Amniotic epithelial cell (primary cell): ENCODE measurements at regions not wholly inside any gene's neighbourhood (a gene's known extent, or its start where the extent isn't known, plus 50 kb on each side); places are given as distances from the start of the nearest gene placed in this dataset.
A peak's percentile ranks its signal among the peaks of the same experiment; 100 is the strongest.
"Not testable (repeated sequence)": the region's sequence is repeated elsewhere in the genome, so short reads cannot be mapped to it uniquely, and the experiment has no call there.

Source experiments
- DNase-seq: peaks from one replicate; pipeline ENCODE4 v3.0.0-alpha.2; 2010; ENCODE audit warnings: low read depth

DNA sequence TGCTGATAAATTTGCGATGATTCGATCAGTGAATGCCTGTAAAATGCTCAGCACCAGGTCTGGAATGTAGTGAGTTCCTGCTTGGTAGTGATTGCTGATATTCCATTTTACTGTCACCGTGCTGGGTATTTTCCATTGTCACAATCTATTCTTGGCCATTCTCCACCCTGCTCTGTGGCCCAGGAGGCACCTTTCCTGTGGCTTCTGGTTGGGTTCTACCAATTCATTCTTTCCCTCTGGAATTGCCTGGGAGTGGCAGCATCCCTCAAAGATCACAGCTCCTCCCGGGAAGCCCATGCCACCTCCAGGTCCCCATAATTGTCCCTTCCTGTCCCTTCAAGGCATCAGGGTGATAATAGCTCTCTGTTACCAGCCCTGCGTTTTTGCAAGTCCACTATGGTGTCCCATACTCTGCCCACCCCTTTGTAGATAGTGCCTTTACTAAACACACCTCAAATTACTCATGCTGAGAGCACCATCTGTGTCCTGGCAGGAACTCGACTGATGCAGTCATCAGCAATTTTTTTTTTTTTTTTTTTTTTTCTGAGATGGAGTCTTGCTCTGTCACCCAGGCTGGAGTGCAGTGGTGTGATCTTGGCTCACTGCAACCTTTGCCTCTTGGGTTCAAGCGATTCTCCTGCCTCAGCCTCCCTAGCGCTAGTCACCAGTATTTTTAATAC is 177.8 kb upstream of the PROK2 start:
- peak; percentile 14 for DNase-seq

DNA sequence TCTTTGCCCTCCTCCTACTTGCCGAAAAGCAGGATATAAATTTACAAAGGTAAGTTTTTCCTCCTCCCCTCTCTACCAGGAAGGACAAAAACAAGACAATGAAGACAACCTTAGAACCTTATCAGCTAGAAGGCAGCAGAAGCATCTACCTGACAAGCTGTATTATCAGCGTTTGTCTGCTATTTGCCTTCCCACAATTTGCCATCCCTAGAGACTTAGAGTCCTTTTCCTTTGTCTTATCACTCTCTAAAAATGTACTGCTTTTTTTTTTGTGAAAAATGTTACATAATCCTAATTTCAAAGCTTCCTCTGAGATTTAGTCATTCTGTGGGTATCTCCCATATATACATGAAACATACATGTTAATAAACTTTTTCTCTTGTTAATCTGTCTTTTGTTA is 176.9 kb upstream of the PROK2 start:
- no peak for DNase-seq

DNA sequence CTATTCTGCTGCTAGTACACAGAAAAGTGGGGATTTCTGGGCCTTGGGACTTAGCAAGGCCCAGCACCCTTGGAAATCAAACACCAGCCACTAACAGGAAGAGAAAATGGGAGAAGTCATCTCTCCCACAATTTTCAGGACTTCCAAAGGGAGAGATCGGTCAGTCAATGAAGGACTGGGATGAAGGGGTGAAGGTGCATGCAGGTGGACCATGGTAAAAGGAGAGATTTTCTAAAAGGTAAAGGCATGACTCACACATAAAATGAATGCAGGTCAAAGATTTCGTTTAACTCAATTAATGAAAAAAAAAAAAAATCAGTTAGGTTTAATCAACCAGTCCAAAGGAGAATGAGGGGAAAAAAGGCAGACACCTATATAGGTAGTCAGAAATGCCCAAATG is 176.4 kb upstream of the PROK2 start:
- DNase-seq, result no peak

DNA sequence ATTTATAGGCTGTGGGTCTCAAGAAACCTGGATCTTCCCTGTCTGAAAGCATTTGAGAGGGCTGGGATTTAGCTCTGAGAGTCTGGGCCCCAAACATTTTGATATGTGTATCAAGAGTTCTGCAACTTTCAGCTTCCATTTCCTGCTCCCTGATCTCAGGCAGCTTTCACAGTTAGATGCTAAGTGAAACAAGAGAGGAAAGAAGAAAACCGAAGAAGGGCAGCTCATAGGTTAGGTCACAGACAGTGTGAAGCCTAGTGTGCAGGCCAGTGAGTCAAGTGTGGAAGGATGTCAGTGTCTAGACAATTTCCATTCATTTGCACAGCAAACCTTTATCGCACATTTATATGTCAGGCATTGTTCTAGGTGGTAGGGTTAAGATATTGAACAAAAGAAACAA is 173.6 kb upstream of the PROK2 start:
- DNase-seq, result no peak

DNA sequence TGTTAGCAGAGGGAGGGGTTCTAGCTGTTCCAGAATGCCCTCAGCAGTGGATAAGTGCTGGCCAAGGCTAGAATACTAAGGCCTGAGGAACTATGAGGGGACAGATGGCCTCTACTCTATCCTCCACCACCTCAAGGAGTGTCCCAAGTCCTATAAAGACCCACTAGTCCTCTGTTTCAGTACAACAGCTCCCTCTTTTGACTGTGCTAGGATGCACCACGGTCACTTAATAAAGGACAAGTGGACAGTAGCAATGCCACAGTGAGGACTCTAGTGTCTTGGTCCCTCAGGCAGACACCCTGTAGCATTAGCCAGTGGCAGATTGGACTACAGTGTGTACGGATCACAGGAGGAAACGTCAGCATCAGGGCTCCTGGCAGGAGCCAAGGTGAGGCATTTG is 171.8 kb upstream of the PROK2 start:
- DNase-seq, result no peak

DNA sequence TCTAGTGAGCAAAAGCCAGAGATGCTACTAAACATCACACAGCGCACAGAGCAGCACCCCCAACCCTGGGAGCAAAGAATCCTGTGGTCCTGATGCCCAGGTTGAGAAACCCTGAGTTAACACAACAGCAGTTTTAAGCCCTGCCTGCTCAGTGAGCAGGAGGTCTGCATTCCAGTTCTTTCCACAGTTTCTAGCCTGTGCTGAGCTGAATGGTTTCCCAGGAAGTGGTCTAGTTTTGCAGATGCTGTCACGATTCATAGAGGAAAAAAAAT is 171.1 kb upstream of the PROK2 start:
- DNase-seq, result peak; percentile 56

DNA sequence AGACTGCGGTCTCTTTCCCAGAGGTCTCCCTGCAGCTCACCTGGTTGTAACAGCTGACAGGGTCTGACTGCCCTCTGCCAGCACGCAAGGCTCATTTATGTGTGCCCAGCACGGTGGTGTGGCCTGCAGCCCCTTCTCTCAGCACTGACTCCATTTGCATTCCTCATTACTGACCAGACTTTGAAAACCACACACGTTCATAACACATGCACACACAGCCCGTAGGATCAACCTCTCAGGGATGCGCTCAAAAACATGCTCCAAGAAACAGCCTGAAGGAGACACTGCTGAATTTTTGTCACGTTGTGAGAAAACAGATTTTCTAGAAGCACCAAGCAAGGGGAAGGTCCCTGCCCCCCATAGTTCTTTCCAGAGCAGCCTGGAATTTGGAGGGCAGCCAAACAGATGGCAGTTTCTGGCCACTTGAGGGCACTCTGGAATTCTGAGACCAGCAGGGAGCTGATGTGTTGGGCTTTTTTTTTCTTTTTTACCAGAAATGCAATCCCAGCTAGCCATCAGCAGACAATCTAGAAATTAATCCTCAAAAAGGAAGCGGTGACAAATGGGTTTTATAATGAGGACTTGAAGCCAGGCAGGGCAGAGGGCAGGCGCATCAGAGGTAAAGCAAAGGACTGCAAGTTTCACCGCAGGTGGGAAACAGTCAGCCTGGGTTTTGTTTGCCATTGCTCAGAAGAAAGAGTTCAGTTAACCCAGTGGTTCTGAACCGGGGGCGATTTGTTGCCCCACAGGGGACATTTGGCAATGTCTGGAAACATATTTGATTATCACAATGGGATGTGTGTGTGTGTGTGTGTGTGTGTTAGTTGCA is 170.5 kb upstream of the PROK2 start:
- DNase-seq, result peak; percentile 78

DNA sequence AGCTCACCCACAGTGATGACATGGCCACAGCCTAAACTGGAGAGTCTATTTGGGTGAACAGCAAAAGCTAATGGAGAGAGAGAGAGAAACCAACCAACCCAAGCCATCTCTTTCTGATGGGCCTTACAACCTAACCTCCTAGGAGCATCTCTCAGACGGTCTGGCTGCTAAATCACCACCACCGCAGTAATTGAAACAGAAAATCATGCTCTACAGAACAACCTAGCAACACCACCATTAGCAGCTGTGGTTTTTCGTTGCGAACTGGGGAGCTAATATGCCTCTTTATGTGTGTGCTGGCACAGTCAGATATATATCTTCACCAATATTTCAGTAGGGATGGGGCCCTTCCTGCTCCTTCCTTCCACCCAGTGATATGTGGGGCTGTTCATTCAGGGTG is 166.9 kb upstream of the PROK2 start:
- no peak for DNase-seq

DNA sequence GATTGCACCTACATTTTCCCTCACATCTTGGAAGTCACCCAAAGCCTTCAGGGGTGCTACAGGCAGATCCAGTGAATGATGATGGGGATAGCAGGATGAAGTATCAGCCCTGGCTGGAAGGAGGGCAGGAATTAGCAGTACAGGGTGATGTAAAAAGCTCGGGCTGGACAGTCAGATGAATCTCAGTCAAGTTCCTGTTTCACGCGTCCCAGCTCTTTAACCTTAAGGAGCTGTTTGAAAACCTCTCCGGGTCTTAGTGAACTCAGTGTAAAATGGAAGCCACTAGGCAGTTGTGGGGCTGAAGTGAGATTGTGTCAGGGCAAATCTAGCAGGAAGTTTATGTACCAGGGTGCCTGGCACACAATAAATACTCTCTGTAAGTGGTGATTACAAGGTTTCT is 166.4 kb upstream of the PROK2 start:
- DNase-seq, result no peak

DNA sequence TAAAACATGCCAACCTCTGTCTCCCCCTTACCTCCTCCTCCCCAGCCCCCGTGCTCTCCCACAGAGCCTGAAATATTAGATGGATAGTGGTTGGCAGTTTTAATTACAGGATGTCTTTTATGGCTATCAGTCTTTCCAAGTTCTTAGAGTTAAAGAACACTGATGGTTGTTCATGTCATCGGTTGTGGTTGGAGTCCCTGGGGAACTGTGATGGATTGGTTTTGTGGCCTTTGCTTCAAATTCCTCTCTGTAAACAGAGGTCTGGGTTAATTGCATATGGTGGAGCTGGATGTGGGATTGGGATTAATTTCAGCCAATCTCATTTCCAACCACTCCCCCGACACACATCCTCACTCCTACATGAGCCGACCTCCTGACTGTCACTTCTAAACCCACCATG is 164.5 kb upstream of the PROK2 start:
- DNase-seq, result no peak

DNA sequence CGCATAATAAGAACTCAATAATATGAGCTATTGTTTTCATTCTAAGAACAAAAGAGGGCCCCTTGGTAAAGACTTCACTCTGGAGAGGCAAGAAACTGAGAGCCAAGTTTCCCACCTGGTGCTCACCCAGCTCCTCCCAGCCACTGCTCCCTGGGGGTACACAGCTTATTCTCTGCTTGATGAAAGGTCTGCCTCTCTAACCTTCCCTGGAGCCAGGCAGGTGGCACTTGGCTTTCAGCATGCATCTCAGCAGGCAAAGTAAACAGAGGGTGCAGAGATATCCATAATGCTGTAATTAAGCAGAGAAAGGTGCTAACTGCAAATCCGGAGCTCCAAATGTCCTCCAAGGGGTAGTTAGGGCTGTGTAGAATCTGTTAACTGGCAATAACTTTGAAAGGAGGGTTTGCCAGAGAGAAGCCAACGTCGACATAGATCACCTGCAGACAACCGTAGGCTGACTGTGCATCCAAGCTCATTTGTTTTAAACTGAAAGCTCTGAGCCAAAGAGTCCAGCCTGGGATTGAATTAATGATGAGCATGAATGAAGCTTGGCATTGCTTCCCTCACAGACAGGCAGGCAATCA is 159.6 kb upstream of the PROK2 start:
- DNase-seq, result no peak

DNA sequence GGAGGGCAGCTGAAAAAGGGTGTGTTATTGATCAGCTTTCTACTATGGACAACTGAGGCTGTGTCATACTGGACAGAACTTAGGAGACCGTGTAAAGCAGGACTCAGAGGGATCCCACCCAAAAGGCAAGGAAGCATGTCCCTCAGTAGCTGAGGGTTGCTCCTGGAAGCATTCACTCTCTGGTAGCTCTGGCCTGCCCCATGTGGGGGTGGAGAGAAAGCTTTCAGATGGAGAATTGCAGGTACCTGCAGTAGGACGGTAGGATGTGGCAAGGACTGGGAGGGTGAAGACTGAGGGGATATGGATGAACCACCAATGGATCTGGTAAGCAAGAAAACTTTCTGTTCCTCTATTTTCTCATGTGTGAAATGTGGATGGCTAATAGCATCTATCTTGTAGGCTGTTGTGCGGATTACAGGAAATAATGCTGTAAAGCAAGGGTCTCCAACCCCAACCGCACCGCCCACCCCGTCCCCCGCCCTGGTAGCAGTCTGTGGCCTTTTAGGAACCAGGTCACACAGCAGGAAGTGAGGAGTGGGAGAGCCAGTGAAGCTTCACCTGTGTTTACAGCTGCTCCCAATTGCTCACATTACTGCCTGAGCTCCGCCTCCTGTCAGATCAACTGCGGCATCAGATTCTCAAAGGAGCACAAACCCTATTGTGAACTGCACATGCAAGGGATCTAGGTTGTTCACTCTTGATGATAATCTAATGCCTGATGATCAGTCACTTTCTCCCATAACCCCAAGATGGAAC is 157.7 kb upstream of the PROK2 start:
- DNase-seq, result no peak

DNA sequence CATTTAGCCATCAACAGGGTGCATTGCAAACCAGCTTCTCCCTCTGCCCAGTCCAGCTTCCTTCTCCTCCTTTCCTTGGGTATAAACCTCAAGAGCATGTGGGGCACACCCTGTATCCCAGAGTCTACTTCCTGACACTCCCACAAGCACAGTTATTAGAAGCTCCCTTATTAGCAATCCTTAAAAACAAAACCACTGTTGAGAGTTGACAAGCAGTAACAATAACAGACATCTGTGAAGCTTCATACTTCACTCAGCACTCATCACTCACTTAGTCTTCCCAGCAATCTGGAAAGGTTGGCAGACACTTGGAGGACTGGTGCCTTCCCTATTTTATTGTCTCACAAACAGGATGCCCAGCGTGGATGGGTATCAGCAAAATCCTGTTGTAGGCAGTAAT is 155.5 kb upstream of the PROK2 start:
- no peak for DNase-seq

DNA sequence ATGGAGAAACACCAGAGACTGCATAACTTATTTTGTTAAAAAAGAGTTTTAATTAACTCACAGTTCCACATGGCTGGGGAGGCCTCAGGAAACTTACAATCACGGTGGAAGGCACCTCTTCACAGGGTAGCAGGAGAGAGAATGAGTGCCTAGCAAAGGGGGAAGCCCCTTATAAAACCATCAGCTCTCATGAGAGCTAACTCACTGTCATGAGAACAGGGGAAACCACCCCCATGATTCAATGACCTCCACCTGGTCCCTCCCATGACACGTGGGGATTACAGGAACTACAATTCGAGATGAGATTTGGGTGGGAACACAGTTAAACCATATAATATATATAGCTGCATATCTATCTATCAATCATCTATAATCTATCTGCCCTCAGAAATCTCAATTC is 153.1 kb upstream of the PROK2 start:
- DNase-seq, result not testable (repeated sequence)

DNA sequence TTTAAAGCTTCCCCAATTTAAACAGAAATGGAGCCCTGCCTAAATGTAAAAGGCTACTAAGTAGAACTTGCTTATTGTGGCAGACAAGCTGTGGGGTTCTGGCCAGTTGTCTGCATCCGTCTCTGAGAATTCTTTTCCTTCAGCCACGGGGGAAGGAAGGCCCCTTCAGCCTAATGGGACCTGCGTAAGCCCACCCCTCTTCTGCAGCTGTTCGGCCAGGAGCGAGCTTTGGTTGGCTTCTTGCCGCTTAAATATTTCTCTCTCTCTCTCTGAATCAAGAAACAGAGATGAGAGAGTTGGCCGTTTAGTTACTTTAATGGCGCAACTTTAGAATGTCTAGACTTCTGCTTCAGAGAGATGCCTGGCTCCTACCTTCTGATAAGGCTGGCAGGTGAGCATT is 151.7 kb upstream of the PROK2 start:
- DNase-seq, result no peak

DNA sequence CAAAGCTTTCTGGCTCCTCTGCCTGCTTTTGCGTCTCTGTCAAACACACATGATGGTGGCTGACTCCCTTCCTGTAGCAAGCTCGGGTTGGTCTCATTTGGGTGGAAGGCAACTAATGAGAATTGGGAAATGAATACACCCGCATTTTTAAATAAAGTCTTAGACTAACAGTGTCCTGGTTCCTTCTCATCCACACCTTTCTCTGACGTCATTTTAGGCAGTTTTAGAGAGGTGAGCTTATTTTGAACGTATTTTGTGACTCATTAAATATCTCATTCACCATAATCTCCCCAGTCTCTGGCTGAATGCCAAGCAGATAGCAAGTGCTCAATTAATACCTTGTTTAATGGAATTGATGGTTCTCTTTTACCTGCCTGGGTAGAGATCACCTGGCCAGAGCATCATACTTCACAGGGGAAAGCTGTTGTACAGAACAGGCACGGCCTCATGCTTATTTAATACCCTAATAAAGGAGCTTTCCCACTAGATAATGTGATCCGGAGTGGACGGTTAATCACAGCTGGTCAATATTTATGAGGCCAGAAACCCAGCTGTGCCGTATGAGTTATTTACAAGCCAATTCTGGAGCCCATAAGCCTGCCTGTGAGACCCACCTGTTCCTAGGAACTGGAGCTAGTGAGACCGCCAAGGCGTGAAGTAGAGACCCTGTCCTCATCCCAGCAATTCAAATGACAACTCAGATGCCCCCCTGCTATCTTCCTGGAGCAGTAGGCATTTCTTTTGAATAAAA is 149.7 kb upstream of the PROK2 start:
- no peak for DNase-seq

DNA sequence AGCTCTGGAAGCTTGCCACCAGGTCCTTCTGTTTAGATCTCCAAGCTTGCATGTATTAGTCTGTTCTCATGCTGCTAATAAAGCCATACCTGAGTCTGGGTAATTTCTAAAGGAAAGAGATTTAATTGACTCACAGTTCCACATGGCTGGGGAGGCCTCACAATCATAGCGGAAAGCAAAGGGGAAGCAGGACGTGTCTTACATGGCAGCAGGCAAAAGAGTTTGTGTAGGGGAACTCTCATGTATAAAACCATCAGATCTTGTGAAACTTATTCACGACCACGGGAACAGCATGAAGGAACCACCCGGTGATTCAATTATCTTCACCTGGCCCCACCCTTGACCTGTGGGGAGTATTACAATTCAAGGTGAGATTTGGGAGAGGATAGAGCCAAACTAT is 147.0 kb upstream of the PROK2 start:
- DNase-seq, result no peak

DNA sequence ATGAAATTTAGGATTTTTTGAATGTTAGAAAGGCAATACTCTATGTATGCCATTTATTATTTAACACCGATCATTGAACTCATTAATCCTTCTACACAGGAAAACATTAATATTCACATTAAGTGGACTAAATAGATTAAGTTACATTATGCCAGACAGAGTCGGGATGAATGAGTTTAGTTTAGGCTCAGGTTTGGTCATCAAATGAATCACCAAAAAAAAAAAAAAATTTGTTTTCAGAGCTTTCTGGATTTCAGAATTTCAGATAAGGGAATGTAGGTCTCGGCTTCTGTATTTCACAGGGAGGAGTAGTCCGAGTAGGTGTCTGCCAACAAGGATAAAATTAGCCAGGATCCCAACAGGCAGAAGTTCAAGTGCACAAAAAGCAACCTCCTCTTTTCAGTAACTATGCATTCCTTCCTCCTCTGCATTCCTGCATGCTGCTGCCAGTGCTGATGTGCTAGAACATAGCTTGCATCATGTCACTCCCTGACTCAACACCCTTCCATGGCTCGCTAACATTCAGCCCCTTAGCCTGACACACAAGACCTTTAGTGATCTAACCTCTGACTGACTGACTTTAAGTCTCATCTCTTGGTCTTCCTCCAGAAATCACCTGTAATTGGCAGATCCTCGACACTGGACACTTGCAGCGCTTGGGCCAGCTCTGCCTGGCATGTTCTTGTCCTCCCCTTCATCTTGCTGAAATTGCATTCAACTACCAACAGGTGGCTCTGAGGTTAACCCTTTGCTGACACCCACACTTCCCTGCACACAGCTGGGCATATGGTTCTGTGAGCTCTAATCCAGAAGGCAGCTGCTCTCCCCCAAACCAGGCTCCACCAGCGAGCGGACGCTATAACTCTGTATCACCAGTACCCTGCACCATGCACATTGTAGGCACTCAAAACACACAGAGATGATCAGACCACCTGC is 145.4 kb upstream of the PROK2 start:
- DNase-seq, result peak; percentile 94

DNA sequence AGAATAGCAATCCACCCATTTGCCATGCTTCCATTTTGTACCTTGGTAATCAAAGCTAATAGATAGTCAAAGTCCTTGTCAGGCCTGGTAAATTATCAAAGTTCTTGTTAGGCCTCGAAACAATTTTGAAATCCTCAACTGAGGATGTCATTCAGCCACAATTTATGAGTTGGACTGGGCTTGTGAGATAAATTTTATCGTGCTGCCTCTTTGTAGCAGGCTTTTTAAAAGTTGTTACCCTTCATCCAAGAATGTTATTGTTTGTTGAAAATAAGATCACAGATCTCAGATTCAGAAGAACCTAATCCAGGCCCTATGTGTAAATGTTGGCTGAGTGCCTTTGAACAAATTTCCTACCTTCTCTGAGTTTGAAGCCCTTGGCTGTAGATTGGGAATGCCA is 143.3 kb upstream of the PROK2 start:
- no peak for DNase-seq

DNA sequence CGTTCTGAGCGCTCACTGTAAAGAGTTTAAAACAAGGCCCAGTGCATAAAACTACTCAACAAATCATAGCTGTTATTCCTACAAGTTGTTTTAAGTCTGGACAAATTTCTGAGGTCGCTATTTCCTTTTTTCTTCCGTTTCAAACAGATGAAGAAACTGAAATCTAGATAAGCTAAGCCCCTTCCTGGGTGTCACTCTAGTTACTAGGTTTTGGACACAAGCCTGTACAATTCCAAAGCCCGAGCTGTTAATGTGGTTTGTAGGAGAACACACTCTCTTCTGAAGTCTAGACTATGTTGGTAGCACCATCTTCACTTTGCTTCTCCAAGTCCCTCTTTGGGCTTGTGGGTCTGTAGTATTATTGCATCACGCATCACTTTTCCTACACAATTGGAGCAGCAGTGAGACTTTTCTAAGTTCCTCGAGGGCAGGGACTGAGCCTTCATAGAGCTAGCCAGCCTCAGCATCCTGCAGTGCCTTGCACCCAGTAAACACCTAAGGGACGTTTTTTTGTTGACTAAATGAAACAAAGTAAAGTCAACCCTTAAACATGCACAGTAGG is 142.6 kb upstream of the PROK2 start:
- no peak for DNase-seq

DNA sequence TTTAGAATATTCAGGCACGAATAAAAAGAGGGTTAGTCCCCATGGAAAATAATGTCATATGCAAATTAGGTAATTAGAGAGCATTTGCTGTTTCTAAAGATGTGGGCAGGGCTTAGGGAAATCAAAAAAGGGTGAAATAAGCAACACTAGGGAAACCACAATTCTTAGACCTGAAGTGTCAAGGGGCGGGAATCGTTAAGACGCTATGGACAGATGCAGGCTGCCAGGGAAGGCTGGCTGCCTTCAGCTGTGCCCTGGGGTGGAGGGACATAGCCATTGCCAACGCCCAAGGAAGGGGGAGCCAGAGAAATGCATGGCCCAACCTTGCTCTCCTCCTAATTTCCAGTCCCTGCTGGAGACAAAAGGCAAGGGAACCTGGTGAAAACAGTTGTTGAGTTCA is 141.7 kb upstream of the PROK2 start:
- DNase-seq, result no peak
